OCI-LY3 (cell line): ENCODE measurements at regions not wholly inside any gene's neighbourhood (a gene's known extent, or its start where the extent isn't known, plus 50 kb on each side); places are given as distances from the start of the nearest gene placed in this dataset.

Experiments
- CTCF ChIP-seq: fragments of 200-600, 300-600 bp; sonication (generic); IDR thresholded peaks from 2 replicates; pipeline ENCODE4 v1.5.1; 2014; ENCODE audit warnings: antibody characterized with exemption, low read length, low read depth
- EZH2phosphoT487 ChIP-seq: fragments of 200-600 bp; shearing (Covaris generic); IDR thresholded peaks from 2 replicates; pipeline ENCODE4 v1.6.1; 2018; ENCODE audit warnings: antibody characterized with exemption, mixed run types, low read depth

GRCh38 chr13:80528733-80529132 lies 187.8 kb upstream of the SPRY2 start:
- TF ChIP-seq CTCF (no peak), EZH2phosphoT487 (no peak)
